ENCODE measurements at regions not wholly inside any gene's neighbourhood (a gene's known extent, or its start where the extent isn't known, plus 50 kb on each side); places are given as distances from the start of the nearest gene placed in this dataset.

- Histone ChIP-seq H3K36me3 (ENCODE audit: control insufficient read depth in 1 of 2, insufficient read depth in 2 of 2, low read length in 1 of 2) (no peaks in the 10 kb centered on the region), H3K4me3 (ENCODE audit: low read length in 2 of 2) (no peak overlapping the region), H3K27me3 (ENCODE audit: control insufficient read depth in 1 of 2, insufficient read depth in 2 of 2, low read length in 1 of 2) (no peaks in the 10 kb centered on the region), H3K27ac (ENCODE audit: low read depth in 1 of 2, low read length in 2 of 2) (no peak overlapping the region), H3K9me3 (ENCODE audit: control insufficient read depth, low read length) (no peaks in the 10 kb centered on the region), H3K4me1 (ENCODE audit: control insufficient read depth in 1 of 2, insufficient read depth in 2 of 2, low read length in 2 of 2) (peaks cover 0 to 4% of the 10 kb centered on the region in 2 donors)
- DNase-seq (no peak), ATAC-seq (ENCODE audit: low FRiP score) (no peak)
- intact Hi-C loops (cut with DNase I): no loop called here
- 23 to 26% methylated on average over 2 of the region's 2 CpGs for WGBS, 2 donors
Observed at GRCh38 chr6:2507016-2507415, 243.7 kb downstream of the MYLK4 start.

GRCh38 chr6:2505624-2506023 is 245.1 kb downstream of the MYLK4 start:
- ATAC-seq (ENCODE audit: low FRiP score): no peak
- intact Hi-C loops (cut with DNase I): no loop called here

GRCh38 chr6:2504495-2505064 is 246.1 kb downstream of the MYLK4 start:
- no peak overlapping the region for H3K4me3 ChIP-seq (ENCODE audit: low read length in 2 of 2)
- intact Hi-C loops (cut with DNase I): no loop called here

More at GRCh38 chr6:2505624-2506023, 245.1 kb downstream of the MYLK4 start:
- H3K27me3 ChIP-seq (ENCODE audit: control insufficient read depth in 1 of 2, insufficient read depth in 2 of 2, low read length in 1 of 2): no peaks in the 10 kb centered on the region
- 66 to 69% methylated on average over 9 of the region's 9 CpGs for WGBS, 2 donors
- DNase-seq: peak in 1 of 2 donors; percentile 72
- peaks cover 0 to 4% of the 10 kb centered on the region in 2 donors for H3K4me1 ChIP-seq (ENCODE audit: control insufficient read depth in 1 of 2, insufficient read depth in 2 of 2, low read length in 2 of 2)
- H3K4me3 ChIP-seq (ENCODE audit: low read length in 2 of 2): no peak overlapping the region
- H3K27ac ChIP-seq (ENCODE audit: low read depth in 1 of 2, low read length in 2 of 2): no peak overlapping the region
- H3K36me3 ChIP-seq (ENCODE audit: control insufficient read depth in 1 of 2, insufficient read depth in 2 of 2, low read length in 1 of 2): no peaks in the 10 kb centered on the region
- H3K9me3 ChIP-seq (ENCODE audit: control insufficient read depth, low read length): no peaks in the 10 kb centered on the region

GRCh38 chr6:2503816-2504494 is 246.8 kb downstream of the MYLK4 start:
- 55 to 68% methylated on average over 5 of the region's 5 CpGs for WGBS, 2 donors
- DNase-seq (no peak), ATAC-seq (ENCODE audit: low FRiP score) (no peak)

More at GRCh38 chr6:2504495-2505064, 246.1 kb downstream of the MYLK4 start:
- H3K9me3 ChIP-seq (ENCODE audit: control insufficient read depth, low read length): no peaks in the 10 kb centered on the region
- DNase-seq (no peak), ATAC-seq (ENCODE audit: low FRiP score) (no peak)
- no peaks in the 10 kb centered on the region for H3K36me3 ChIP-seq (ENCODE audit: control insufficient read depth in 1 of 2, insufficient read depth in 2 of 2, low read length in 1 of 2)
- no peaks in the 10 kb centered on the region for H3K27me3 ChIP-seq (ENCODE audit: control insufficient read depth in 1 of 2, insufficient read depth in 2 of 2, low read length in 1 of 2)
- H3K4me1 ChIP-seq (ENCODE audit: control insufficient read depth in 1 of 2, insufficient read depth in 2 of 2, low read length in 2 of 2): peaks cover 0 to 4% of the 10 kb centered on the region in 2 donors
- no peak overlapping the region for H3K27ac ChIP-seq (ENCODE audit: low read depth in 1 of 2, low read length in 2 of 2)
- WGBS, 2 donors: 85 to 91% methylated on average over 1 of the region's 1 CpG

GRCh38 chr6:2502998-2503674 is 247.6 kb downstream of the MYLK4 start:
- 70 to 71% methylated on average over 10 of the region's 10 CpGs for WGBS, 2 donors
- H3K27ac ChIP-seq (ENCODE audit: low read depth in 1 of 2, low read length in 2 of 2): no peak overlapping the region
- no peak for ATAC-seq (ENCODE audit: low FRiP score)
- no peaks in the 10 kb centered on the region for H3K9me3 ChIP-seq (ENCODE audit: control insufficient read depth, low read length)
- intact Hi-C loops (cut with DNase I): no loop called here
- no peaks in the 10 kb centered on the region for H3K36me3 ChIP-seq (ENCODE audit: control insufficient read depth in 1 of 2, insufficient read depth in 2 of 2, low read length in 1 of 2)
- no peak overlapping the region for H3K4me3 ChIP-seq (ENCODE audit: low read length in 2 of 2)
- peaks cover 0 to 4% of the 10 kb centered on the region in 2 donors for H3K4me1 ChIP-seq (ENCODE audit: control insufficient read depth in 1 of 2, insufficient read depth in 2 of 2, low read length in 2 of 2)
- H3K27me3 ChIP-seq (ENCODE audit: control insufficient read depth in 1 of 2, insufficient read depth in 2 of 2, low read length in 1 of 2): no peaks in the 10 kb centered on the region
- no peak for DNase-seq

More at GRCh38 chr6:2503816-2504494, 246.8 kb downstream of the MYLK4 start:
- Histone ChIP-seq H3K4me3 (ENCODE audit: low read length in 2 of 2) (no peak overlapping the region), H3K27me3 (ENCODE audit: control insufficient read depth in 1 of 2, insufficient read depth in 2 of 2, low read length in 1 of 2) (no peaks in the 10 kb centered on the region), H3K4me1 (ENCODE audit: control insufficient read depth in 1 of 2, insufficient read depth in 2 of 2, low read length in 2 of 2) (peaks cover 0 to 4% of the 10 kb centered on the region in 2 donors), H3K27ac (ENCODE audit: low read depth in 1 of 2, low read length in 2 of 2) (no peak overlapping the region), H3K9me3 (ENCODE audit: control insufficient read depth, low read length) (no peaks in the 10 kb centered on the region), H3K36me3 (ENCODE audit: control insufficient read depth in 1 of 2, insufficient read depth in 2 of 2, low read length in 1 of 2) (no peaks in the 10 kb centered on the region)
- intact Hi-C loops (cut with DNase I): no loop called here

GRCh38 chr6:2502096-2502997 is 248.4 kb downstream of the MYLK4 start:
- intact Hi-C loops (cut with DNase I): no loop called here
- no peak for ATAC-seq (ENCODE audit: low FRiP score)
- H3K4me1 ChIP-seq (ENCODE audit: control insufficient read depth in 1 of 2, insufficient read depth in 2 of 2, low read length in 2 of 2): no peaks in the 10 kb centered on the region
- no peaks in the 10 kb centered on the region for H3K36me3 ChIP-seq (ENCODE audit: control insufficient read depth in 1 of 2, insufficient read depth in 2 of 2, low read length in 1 of 2)
- H3K4me3 ChIP-seq (ENCODE audit: low read length in 2 of 2): no peak overlapping the region
- H3K9me3 ChIP-seq (ENCODE audit: control insufficient read depth, low read length): no peaks in the 10 kb centered on the region
- no peak overlapping the region for H3K27ac ChIP-seq (ENCODE audit: low read depth in 1 of 2, low read length in 2 of 2)
- H3K27me3 ChIP-seq (ENCODE audit: control insufficient read depth in 1 of 2, insufficient read depth in 2 of 2, low read length in 1 of 2): no peaks in the 10 kb centered on the region
- DNase-seq: no peak
- 38 to 41% methylated on average over 18 of the region's 18 CpGs for WGBS, 2 donors

- Histone ChIP-seq H3K9me3 (ENCODE audit: control insufficient read depth, low read length) (no peaks in the 10 kb centered on the region), H3K27me3 (ENCODE audit: control insufficient read depth in 1 of 2, insufficient read depth in 2 of 2, low read length in 1 of 2) (no peaks in the 10 kb centered on the region), H3K4me3 (ENCODE audit: low read length in 2 of 2) (no peak overlapping the region), H3K4me1 (ENCODE audit: control insufficient read depth in 1 of 2, insufficient read depth in 2 of 2, low read length in 2 of 2) (no peaks in the 10 kb centered on the region), H3K36me3 (ENCODE audit: control insufficient read depth in 1 of 2, insufficient read depth in 2 of 2, low read length in 1 of 2) (no peaks in the 10 kb centered on the region), H3K27ac (ENCODE audit: low read depth in 1 of 2, low read length in 2 of 2) (no peak overlapping the region)
- 71 to 74% methylated on average over 11 of the region's 11 CpGs for WGBS, 2 donors
- intact Hi-C loops (cut with DNase I): no loop called here
- ATAC-seq (ENCODE audit: low FRiP score): no peak
- no peak for DNase-seq
Observed at GRCh38 chr6:2497922-2498623, 252.6 kb downstream of the MYLK4 start.

- 76 to 86% methylated on average over 8 of the region's 8 CpGs for WGBS, 2 donors
- Histone ChIP-seq H3K4me3 (ENCODE audit: low read length in 2 of 2) (no peak overlapping the region), H3K27ac (ENCODE audit: low read depth in 1 of 2, low read length in 2 of 2) (no peak overlapping the region), H3K4me1 (ENCODE audit: control insufficient read depth in 1 of 2, insufficient read depth in 2 of 2, low read length in 2 of 2) (no peaks in the 10 kb centered on the region), H3K36me3 (ENCODE audit: control insufficient read depth in 1 of 2, insufficient read depth in 2 of 2, low read length in 1 of 2) (no peaks in the 10 kb centered on the region), H3K9me3 (ENCODE audit: control insufficient read depth, low read length) (no peaks in the 10 kb centered on the region), H3K27me3 (ENCODE audit: control insufficient read depth in 1 of 2, insufficient read depth in 2 of 2, low read length in 1 of 2) (no peaks in the 10 kb centered on the region)
- DNase-seq (no peak), ATAC-seq (ENCODE audit: low FRiP score) (no peak)
- intact Hi-C loops (cut with DNase I): no loop called here
Observed at GRCh38 chr6:2496291-2496690, 250.9 kb upstream of the GMDS start.

Measured in aorta (tissue), 5 donors.